Astrocyte of the cerebellum (primary cell): ENCODE measurements at regions not wholly inside any gene's neighbourhood (a gene's known extent, or its start where the extent isn't known, plus 50 kb on each side); places are given as distances from the start of the nearest gene placed in this dataset.

ENCODE experiments used
- DNase-seq: peaks from one replicate; pipeline ENCODE4 v3.0.0-alpha.2; 2011; ENCODE audit warnings: low read depth
- H3K4me3 ChIP-seq: 2 replicates; pipeline ENCODE4 v1.5.1; 2011; ENCODE audit warnings: mild to moderate bottlenecking, low read depth, low read length, moderate library complexity
- CTCF ChIP-seq: IDR thresholded peaks from 2 replicates; pipeline ENCODE4 v1.5.1; 2012; ENCODE audit warnings: low read length, low read depth, moderate library complexity, mild to moderate bottlenecking; ENCODE audit errors: missing control alignments
- in situ Hi-C: cut with HindIII; loops from 2 replicates; pipeline ENCODE4 v1.10.0; 2017; ENCODE audit warnings: low sequenced_read_pairs

GRCh38 chr12:22900401-22900800 lies 275.4 kb downstream of the ETNK1 start:
- in situ Hi-C loops: no loop called here
- DNase-seq: no peak
- no peak overlapping the region for H3K4me3 ChIP-seq
- no peak for TF ChIP-seq CTCF

GRCh38 chr12:22904485-22904884 lies 279.5 kb downstream of the ETNK1 start:
- in situ Hi-C loops: no loop called here
- TF ChIP-seq CTCF: no peak
- H3K4me3 ChIP-seq: no peak overlapping the region
- DNase-seq: no peak

GRCh38 chr12:22916241-22916640 lies 291.3 kb downstream of the ETNK1 start:
- no peak overlapping the region for H3K4me3 ChIP-seq
- TF ChIP-seq CTCF: no peak
- DNase-seq: no peak
- in situ Hi-C loops: no loop called here

- DNase-seq: no peak
- H3K4me3 ChIP-seq: no peak overlapping the region
- TF ChIP-seq CTCF: no peak
- in situ Hi-C loops: no loop called here
Measured at GRCh38 chr12:22916815-22917214, 291.8 kb downstream of the ETNK1 start.

GRCh38 chr12:22919883-22920282 lies 294.9 kb downstream of the ETNK1 start:
- no peak for TF ChIP-seq CTCF
- DNase-seq: no peak
- in situ Hi-C loops: no loop called here
- H3K4me3 ChIP-seq: no peak overlapping the region

DNA sequence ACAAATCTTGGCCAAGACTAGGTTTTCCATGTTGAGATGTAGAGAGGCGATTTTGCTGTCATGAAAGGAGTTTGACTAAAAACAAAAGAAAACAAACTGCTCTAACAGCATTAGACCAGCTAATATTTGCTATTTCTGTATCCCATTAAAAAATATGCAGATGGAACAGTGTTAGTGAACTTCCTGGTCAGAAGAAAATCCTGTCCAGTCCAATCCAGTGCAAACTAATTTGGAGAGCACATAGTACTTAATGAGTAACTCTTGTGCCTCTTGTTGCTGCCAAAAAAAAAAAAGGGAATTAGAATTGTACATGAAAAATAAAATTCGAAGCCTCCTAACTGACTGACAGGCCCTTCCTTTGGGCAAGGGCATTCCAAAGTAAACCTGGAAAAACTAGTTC lies 298.8 kb downstream of the ETNK1 start:
- no peak for TF ChIP-seq CTCF
- DNase-seq: no peak
- in situ Hi-C loops: no loop called here
- no peak overlapping the region for H3K4me3 ChIP-seq

DNA sequence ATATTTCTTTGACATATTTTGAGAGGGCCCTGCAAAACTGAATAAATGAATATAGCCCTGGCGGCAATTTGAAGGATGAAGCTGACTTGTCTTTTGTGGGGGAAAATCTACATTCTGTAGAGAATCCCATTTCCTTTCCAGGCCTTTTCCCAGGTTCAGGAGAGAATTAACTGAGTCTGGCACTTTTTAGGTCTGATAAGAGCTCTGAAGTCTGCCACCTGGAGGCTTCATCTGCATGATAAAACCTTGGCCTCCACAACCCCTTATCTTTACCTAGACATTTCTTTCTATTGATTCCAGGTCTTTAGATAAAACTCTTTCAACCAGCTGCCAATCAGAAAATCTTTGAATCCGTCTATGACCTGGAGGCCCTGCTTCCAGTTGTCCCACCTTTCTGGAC lies 299.4 kb downstream of the ETNK1 start:
- no peak for TF ChIP-seq CTCF
- no peak for DNase-seq
- in situ Hi-C loops: no loop called here
- no peak overlapping the region for H3K4me3 ChIP-seq
